ENCODE measurements at regions not wholly inside any gene's neighbourhood (a gene's known extent, or its start where the extent isn't known, plus 50 kb on each side); places are given as distances from the start of the nearest gene placed in this dataset.

- TF ChIP-seq CTCF (IDR thresholded peaks at IDR 0.05; ENCODE audit: poor library complexity): no peak
- no peak for TF ChIP-seq EZH2phosphoT487 (IDR thresholded peaks at IDR 0.05; ENCODE audit: low read depth, severe bottlenecking, unreplicated experiment)
These were observed 166.9 kb downstream of the TNFSF18 start for GRCh38 chr1:172883844-172884243.
